ENCODE measurements at regions not wholly inside any gene's neighbourhood (a gene's known extent, or its start where the extent isn't known, plus 50 kb on each side); places are given as distances from the start of the nearest gene placed in this dataset.

- no peak for DNase-seq
Observed at GRCh38 chr7:113825832-113826231, 93.0 kb downstream of the PPP1R3A start.

DNA sequence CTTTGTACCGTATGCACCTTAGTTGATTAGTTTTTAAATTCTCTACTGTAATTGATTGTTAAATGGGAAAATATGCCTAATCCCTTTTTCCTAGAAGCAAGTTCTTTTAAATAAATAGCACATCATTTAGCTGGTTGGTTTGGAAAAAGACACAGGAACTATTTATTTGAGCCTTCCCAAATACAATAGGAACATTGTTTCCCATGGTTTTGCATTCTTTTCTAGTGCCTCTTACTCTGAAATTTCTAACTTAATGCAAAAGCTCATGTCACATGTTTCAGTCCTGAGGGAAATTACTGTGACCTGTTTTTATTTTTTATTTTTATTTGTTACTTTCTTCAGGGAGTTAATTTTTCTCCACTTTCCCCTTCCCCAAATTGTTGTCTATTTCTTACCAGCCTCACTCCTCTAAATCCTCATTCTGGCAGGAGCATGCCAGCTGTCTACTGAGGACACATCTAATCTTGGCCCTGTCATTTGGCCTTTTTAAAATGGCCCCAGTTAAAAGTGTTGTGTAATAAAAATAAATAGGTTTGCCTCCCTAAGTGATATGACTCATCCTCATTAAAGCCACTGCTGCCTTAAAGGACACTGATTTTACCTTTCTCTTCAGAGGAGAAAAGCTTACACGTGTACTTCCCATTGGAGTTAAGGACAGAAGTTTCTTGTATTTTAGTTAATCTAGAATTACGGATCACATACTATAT, 94.5 kb downstream of the PPP1R3A start:
- no peak for DNase-seq

GRCh38 chr7:113819474-113819873, 99.3 kb downstream of the PPP1R3A start:
- no peak for DNase-seq

GRCh38 chr7:113816639-113817038, 102.2 kb downstream of the PPP1R3A start:
- DNase-seq = no peak

DNA sequence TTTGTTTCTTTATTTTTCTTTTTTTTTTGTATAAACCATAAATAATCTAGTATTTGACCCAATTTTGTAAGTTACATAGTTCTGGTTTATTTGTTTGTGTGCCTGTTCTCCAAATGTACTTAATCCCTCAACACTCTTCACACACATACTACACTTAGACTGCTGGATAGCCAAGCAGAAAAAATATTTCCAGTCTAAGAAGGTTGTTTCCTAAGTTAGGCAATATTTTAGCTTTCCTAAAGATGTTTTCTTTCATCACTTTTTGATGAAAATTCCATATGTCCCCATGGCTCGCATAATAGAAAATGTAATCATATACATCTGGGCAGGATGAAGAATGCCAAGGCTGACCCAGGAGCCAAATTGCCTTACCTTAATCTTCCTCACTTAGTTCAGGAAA, 105.3 kb downstream of the PPP1R3A start:
- peak; percentile 63 for DNase-seq

- DNase-seq = peak; percentile 22
Observed at GRCh38 chr7:113812591-113813255, 106.1 kb downstream of the PPP1R3A start.

GRCh38 chr7:113810080-113810744, 108.6 kb downstream of the PPP1R3A start:
- no peak for DNase-seq

DNA sequence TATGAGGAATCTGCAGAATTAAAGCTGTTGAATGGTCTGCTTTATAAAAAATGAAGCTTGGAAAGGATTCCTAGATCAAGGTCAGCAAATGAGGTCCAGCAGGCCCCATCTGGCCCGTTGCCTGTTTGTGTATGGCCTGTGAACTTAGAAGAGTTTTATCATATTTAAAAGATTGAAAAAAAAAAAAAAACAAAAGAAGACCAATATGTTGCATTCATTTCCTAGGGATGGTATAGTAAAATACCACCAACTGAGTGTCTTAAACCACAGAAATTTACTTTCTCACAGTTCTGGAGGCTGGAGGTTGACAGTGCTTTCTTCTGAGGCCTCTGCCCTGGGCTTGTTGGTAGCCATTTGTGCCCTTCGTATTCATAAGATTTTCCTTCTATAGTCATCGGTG, 109.2 kb downstream of the PPP1R3A start:
- no peak for DNase-seq

GRCh38 chr7:113806633-113807327, 112.0 kb downstream of the PPP1R3A start:
- no peak for DNase-seq

DNA sequence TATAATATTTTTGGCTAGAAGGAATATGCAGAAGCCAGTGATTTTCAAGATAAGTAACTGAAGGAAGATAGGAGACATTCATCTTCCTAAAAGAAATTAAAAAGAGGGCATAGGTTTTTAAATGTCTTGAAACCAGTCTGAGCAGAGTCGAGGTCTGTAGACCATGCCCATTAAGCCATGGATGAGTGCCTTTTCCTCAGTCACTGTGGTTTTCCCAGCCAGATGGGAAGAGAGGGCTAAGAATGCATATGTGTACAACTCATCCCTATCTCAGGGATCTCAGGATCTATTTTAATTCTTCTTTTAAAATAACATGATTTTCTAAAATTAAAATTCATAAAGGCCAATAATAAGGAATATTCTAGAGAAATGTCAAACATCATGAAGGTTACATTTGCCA, 112.8 kb downstream of the PPP1R3A start:
- no peak for DNase-seq

- no peak for DNase-seq
Observed at GRCh38 chr7:113804475-113805095, 114.2 kb downstream of the PPP1R3A start.

GRCh38 chr7:113801751-113802150, 117.1 kb downstream of the PPP1R3A start:
- no peak for DNase-seq

GRCh38 chr7:113800826-113801225, 118.0 kb downstream of the PPP1R3A start:
- DNase-seq = no peak

- DNase-seq = no peak
Observed at GRCh38 chr7:113799896-113800295, 118.9 kb downstream of the PPP1R3A start.

DNA sequence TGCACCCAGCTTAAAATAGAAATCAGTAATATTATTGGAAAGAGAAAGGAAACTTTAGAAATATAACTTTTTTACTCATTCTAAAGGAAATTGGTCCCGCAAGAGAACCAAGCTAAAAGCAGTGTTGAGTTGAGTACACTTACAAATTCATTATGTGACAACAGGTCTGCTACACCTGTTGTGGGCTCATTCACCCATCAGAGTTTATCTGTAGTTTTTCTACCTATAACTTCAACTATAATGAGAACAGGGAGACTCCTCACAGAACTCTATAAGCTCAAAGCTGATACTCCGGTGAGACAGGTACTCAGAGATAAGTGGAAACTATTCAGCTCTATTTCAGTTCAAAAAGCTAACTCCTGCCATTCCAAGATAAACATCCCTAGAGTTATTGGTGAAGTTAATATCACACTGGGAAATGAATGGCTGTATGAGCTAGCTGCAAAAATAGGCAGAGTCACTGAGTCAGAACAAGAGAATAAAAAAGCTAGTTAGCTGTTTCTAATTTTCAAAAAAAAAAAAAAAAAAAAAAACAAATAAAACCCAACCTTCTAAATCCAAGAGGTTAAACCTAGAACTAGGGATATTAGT, 121.3 kb downstream of the PPP1R3A start:
- no peak for DNase-seq

DNA sequence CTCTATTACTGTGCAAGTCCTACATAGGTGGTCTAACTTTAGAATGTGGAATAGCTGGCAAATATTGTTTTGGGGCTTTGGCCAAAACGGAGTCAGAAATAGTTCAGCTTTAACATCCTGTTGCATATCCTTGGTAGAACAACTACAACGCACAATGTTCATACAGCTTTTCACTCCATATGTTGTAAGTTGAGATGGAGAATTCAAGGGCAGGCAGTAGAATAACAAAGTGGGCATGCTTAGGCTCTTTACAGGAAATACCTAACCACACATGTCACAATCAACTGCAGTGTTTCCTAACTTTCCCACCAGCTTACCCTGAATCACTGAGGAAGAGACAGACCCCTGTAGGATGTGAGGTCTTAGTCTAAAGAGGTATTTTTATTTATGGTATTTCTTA, 122.3 kb downstream of the PPP1R3A start:
- DNase-seq = no peak

- no peak for DNase-seq
Observed at GRCh38 chr7:113794573-113794972, 124.2 kb downstream of the PPP1R3A start.

- DNase-seq = no peak
Observed at GRCh38 chr7:113793171-113793570, 125.6 kb downstream of the PPP1R3A start.

- no peak for DNase-seq
Observed at GRCh38 chr7:113790025-113790424, 128.8 kb downstream of the PPP1R3A start.

DNA sequence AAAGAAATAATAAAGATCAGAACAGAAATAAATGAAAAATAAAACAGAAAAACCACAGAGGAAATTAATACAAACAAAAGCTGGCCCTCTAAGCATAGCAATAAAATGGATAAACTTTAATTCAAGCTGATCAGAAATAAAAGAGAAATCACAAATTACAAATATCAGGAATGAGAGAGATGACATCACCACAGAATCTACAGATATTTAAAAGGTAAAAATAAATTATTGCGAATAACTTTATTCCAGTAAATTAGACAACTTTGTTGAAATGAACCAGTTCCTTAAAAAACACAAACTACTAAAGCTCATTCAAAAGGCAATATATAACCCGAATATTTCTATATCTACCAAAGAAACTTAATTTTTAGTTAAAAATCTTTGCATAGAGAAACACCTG, 131.7 kb downstream of the PPP1R3A start:
- no peak for DNase-seq

GRCh38 chr7:113784956-113785355, 133.9 kb downstream of the PPP1R3A start:
- no peak for DNase-seq

- DNase-seq = no peak
Observed at GRCh38 chr7:113784316-113784715, 134.5 kb downstream of the PPP1R3A start.

Data from hindlimb muscle (tissue), 1 donor.